GM12874 (cell line): ENCODE measurements at regions not wholly inside any gene's neighbourhood (a gene's known extent, or its start where the extent isn't known, plus 50 kb on each side); places are given as distances from the start of the nearest gene placed in this dataset.

Source experiments
- TF ChIP-seq, protein P1 (sequence below): IDR thresholded peaks from 2 replicates; pipeline ENCODE4 v1.5.1; 2011; ENCODE audit warnings: low read depth, mild to moderate bottlenecking, control low read depth, low read length, moderate library complexity; ENCODE audit not compliant: insufficient read depth

DNA sequence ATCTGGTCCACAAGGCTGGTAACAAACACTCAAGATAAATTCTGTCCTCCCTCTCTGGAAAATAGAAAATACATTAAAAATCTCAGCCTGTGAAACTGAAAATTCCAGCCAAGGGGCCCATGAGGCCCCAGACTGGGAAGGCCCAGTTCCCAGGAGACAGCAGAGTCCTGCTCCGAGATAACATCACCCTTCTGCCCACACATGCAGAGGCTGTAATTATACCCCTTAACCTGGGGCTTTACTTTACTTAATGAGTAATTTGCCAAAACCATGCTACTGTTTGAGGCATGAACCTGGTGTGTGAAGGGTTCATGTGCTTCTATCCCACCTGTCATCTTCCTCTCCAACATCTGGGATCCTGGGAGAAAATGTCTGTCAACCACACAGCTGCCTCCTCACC lies 398.9 kb upstream of the SULF2 start:
- TF ChIP-seq, protein P1, sequence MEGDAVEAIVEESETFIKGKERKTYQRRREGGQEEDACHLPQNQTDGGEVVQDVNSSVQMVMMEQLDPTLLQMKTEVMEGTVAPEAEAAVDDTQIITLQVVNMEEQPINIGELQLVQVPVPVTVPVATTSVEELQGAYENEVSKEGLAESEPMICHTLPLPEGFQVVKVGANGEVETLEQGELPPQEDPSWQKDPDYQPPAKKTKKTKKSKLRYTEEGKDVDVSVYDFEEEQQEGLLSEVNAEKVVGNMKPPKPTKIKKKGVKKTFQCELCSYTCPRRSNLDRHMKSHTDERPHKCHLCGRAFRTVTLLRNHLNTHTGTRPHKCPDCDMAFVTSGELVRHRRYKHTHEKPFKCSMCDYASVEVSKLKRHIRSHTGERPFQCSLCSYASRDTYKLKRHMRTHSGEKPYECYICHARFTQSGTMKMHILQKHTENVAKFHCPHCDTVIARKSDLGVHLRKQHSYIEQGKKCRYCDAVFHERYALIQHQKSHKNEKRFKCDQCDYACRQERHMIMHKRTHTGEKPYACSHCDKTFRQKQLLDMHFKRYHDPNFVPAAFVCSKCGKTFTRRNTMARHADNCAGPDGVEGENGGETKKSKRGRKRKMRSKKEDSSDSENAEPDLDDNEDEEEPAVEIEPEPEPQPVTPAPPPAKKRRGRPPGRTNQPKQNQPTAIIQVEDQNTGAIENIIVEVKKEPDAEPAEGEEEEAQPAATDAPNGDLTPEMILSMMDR: no peak

DNA sequence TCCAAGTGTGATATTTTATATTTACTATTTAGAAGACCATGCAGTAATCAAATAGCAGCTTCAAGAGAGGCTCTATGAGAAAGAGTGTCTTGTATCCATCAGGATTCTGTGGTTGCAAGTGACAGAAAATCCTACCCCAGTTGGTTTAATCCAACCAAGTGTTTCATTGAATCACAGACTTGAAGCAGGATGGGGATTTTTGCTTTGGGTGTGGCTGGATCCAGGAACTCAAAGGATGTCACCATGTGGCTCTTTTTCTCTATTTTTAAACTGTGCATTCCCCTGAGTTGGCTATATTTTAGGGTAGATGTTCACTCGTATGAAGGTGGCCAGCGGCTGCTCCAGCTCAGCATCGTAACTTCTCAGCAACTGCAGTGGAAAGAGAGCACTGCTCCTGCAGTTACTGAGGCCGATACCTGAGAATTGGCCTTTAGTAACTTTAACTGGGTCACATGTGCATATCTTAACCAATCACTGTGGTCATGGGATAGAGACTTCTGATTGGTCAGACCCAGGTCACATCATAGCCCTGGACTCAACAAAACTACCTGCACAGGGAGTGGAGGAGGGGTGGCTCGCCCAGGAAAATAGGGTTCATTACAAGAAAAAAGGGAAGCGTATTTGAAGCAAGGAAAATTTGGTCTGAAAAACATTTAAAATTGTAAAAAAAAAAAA lies 396.1 kb upstream of the SULF2 start:
- TF ChIP-seq, protein P1: no peak

GRCh38 chr20:48180618-48181017 lies 395.3 kb upstream of the SULF2 start:
- TF ChIP-seq, protein P1: no peak

- TF ChIP-seq, protein P1: no peak
These were observed 394.7 kb upstream of the SULF2 start for GRCh38 chr20:48180024-48180423.

DNA sequence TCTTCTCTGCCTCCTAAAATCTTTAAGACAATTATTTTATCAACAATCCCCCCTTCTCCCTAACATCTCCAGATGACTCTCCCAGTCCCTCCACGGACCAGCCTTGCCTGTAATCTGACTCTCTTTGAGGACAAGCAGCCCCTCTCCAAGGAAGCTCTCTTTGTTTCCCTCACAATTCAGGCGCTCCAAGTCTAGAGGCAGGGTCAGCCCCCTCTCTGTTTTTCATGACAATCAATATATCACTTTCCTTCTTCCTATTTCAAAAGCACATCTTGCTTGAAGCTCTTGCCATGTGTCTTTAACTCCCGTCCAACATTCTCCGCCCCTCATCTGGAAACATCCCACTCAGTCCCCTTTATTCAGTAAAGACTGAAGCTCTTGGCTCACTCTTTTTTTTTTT lies 393.4 kb upstream of the SULF2 start:
- TF ChIP-seq, protein P1: no peak

DNA sequence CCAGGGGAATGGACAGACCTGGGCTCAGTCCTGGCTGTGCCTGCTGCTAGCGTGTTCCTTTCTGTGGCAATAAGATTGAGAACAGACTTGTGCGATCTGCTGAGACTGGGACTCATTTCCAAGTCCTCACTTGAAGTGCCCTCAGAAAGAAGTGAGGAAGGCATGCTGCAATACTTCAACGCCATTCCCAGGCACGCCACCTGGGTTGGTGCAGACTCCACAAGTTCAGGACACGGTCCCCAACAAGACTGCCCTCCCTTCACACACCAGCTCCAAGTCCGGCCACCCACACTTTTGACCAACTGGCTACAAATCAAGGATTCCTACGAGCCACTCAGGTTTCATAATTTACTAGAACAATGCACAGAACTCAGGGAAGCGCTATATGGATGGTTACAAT lies 391.8 kb upstream of the SULF2 start:
- TF ChIP-seq, protein P1: no peak

DNA sequence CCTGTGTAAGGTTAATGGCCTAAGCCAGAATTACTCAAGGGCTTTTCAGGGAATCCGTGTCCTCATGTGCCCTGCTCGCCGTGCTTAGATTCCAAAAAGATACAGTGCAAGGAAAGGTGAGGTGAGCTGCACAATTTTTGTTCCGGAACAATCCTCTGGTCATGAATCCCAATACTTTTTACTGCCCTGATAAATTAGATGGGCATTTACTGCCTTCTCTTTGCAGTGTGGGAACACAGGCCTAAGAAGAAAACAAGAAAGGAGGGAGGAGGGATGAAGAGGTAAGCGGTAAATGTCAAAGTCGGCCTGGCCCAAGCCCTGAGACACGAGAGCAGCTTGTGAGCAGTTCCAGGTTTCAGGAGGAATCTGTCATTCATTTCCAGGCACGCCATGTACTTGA lies 390.9 kb upstream of the SULF2 start:
- TF ChIP-seq, protein P1: no peak
